Islet precursor cell (in vitro differentiated cells): ENCODE measurements at regions not wholly inside any gene's neighbourhood (a gene's known extent, or its start where the extent isn't known, plus 50 kb on each side); places are given as distances from the start of the nearest gene placed in this dataset.
A peak's percentile ranks its signal among the peaks of the same experiment; 100 is the strongest.

Experiments used
- DNase-seq: peaks from one replicate; pipeline ENCODE4 v3.0.0-alpha.2; 2018

DNA sequence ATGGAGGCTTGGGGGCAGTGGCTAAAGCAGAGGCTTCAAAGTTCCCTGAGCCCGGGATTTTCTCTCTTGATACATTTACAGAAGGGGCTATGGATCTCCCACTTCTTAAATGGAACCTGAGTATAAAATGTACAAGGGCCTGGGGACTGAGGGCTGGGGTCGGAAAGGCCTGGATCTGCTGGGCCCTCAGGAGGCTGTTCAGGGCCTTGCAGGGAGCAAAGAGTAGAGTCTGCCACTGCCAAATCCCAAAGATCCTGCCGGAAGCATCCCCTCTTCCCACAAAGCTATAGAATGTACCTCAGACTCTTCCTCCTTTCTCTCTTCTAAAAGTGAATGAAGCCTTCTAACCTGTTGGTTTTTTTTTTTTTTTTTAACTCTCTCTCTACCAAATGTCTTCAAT, 59.8 kb upstream of the ARHGEF3 start:
- no peak for DNase-seq

DNA sequence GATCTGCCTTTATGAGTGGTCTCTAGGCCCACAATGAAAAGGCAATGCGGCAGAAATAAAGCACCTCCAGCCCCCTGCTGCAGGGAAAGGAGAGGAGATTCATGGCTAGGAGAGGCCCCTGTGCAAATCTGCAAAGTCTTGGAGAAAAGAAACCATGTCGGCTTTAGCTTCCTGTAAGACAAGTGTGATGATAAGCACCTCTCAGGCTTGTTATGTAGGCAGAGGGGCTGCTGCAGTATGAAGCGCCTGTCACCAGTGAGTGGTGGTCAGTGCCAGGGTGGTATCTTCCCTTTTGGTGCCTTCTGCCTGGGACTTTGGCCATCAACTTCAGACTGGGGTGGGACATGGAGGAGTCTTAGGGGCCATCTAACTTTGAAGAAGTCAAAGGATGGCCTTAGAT, 59.2 kb upstream of the ARHGEF3 start:
- DNase-seq, result no peak

GRCh38 chr3:56860351-56860750, 58.6 kb upstream of the ARHGEF3 start:
- no peak for DNase-seq

- DNase-seq, result peak; percentile 81
Observed at GRCh38 chr3:56858331-56858730, 56.6 kb upstream of the ARHGEF3 start.

- DNase-seq, result no peak
Observed at GRCh38 chr3:56857178-56857577, 55.4 kb upstream of the ARHGEF3 start.

DNA sequence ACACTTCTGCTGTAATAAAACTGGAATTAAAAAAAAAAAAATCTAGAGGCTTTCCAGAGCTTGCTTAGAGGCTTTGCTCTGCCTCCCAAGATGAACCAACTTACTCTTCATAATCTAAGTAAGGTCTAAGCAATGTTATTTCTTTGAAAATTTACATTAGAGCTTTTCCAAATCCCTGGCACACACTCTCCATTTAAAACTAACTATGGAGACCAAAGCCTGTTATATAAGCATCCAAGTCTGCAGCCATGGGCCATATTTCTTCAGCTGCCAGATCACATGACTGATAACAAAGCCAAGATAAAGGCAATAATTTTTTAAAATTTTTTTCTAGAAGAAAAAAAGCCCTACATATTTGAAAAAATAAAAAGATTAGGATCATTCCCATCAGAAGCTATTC, 55.0 kb upstream of the ARHGEF3 start:
- DNase-seq, result no peak

DNA sequence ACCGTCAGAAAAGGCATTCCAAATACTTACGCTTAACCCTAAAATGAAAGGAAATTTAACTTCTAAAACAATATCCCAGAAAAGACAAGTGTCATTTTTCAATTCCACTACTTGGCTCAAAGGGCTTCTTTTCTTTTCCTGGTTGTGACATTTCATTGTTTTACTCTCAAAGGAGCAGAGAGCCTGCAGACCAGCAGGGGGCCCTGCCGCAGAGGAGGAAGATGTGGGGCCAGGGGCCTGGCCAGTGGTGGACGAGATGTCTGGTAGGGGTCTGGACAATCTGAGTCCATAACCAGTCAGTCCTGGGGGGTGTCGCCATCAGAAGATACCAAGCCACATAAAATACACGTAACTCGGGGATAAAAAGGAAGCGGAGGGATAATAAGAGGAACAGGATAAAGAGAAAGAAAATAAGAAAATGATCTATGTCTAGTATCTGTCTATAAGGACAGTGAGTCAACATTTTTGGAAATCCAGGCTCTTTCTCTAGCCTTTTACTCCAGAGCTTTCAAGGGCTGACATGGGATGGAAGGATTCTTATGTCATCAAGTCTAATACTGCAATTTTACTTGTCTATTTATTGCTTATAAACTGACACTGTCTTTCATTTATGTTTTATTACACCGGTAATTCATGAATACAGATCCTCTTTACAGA, 54.2 kb upstream of the ARHGEF3 start:
- DNase-seq, result peak; percentile 87

- no peak for DNase-seq
Observed at GRCh38 chr3:56854856-56855611, 53.3 kb upstream of the ARHGEF3 start.

DNA sequence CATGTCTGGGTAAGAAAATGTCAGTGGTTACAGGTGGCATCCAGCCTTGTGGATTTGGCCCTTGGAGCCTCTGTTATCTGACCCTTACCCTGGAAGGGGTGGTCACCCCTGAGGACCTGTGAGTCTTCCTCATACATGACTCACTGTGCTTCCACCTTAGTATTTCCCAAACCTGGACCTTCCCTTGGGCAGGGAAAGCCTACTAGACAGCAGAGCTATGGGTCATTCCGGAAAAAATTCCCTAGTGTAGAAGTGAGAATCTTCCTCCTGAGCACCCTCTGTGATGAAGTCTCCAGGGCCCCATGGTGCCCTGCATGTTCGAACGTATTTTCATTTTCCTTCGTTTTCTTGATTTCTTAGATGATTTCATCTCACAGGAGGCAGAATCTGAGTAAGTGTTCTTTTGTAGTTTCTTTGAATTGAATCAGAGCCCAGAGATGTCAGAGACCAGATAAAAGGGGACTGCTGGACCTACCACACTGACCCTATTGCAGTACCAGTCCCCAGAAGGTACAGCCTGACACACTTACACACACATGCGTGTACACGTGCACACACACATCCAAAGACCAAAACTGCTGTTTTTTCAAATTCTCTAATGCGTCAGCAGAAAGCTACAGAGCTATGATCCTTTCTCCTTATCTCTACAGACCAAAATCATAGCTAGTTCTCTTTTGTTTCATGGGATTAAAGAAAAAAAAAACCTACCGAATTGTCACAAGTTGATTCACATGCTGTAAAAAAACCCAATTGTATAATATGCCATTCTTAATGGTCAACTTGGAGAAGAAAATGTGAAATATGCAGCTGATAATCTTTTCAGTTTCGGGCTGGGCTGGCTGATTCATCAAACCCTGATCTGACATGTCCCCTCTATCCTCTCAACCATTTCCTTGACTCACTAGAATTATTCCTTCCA, 50.5 kb upstream of the ARHGEF3 start:
- no peak for DNase-seq
